ENCODE measurements at regions not wholly inside any gene's neighbourhood (a gene's known extent, or its start where the extent isn't known, plus 50 kb on each side); places are given as distances from the start of the nearest gene placed in this dataset.

GRCh38 chr18:30491815-30492551 lies 550.6 kb downstream of the DSC3 start:
- Histone ChIP-seq H3K27ac (ENCODE audit: insufficient read depth, low read depth, low read length, poor library complexity, severe bottlenecking) (no peak overlapping the region), H3K27me3 (ENCODE audit: control insufficient read depth, insufficient read depth, low read length, poor library complexity, severe bottlenecking) (no peaks in the 10 kb centered on the region), H3K9me3 (ENCODE audit: control insufficient read depth, low read length) (no peaks in the 10 kb centered on the region), H3K36me3 (ENCODE audit: control insufficient read depth, insufficient read depth, low read length) (no peaks in the 10 kb centered on the region), H3K4me3 (ENCODE audit: insufficient read depth, low read depth, low read length) (no peak overlapping the region), H3K4me1 (ENCODE audit: control insufficient read depth, insufficient read depth, low read length) (no peaks in the 10 kb centered on the region)
- WGBS, 2 experiments, result 90 to 91% methylated on average over 2 to 3 of the region's 3 CpGs

- 88 to 91% methylated on average over 2 of the region's 2 CpGs for WGBS, 2 experiments
- Histone ChIP-seq H3K36me3 (ENCODE audit: control insufficient read depth, insufficient read depth, low read length) (no peaks in the 10 kb centered on the region), H3K27me3 (ENCODE audit: control insufficient read depth, insufficient read depth, low read length, poor library complexity, severe bottlenecking) (no peaks in the 10 kb centered on the region), H3K4me3 (ENCODE audit: insufficient read depth, low read depth, low read length) (no peak overlapping the region), H3K27ac (ENCODE audit: insufficient read depth, low read depth, low read length, poor library complexity, severe bottlenecking) (no peak overlapping the region), H3K9me3 (ENCODE audit: control insufficient read depth, low read length) (no peaks in the 10 kb centered on the region), H3K4me1 (ENCODE audit: control insufficient read depth, insufficient read depth, low read length) (no peaks in the 10 kb centered on the region)
These were observed 552.5 kb downstream of the DSC3 start for GRCh38 chr18:30489890-30490643.

- Histone ChIP-seq H3K36me3 (ENCODE audit: control insufficient read depth, insufficient read depth, low read length) (no peaks in the 10 kb centered on the region), H3K27me3 (ENCODE audit: control insufficient read depth, insufficient read depth, low read length, poor library complexity, severe bottlenecking) (no peaks in the 10 kb centered on the region), H3K27ac (ENCODE audit: insufficient read depth, low read depth, low read length, poor library complexity, severe bottlenecking) (no peak overlapping the region), H3K9me3 (ENCODE audit: control insufficient read depth, low read length) (no peaks in the 10 kb centered on the region), H3K4me3 (ENCODE audit: insufficient read depth, low read depth, low read length) (no peak overlapping the region), H3K4me1 (ENCODE audit: control insufficient read depth, insufficient read depth, low read length) (no peaks in the 10 kb centered on the region)
- WGBS, 2 experiments, result 86 to 88% methylated on average over 1 to 2 of the region's 2 CpGs
These were observed 554.6 kb downstream of the DSC3 start for GRCh38 chr18:30487962-30488361.

- 59 to 88% methylated on average over 1 of the region's 1 CpG for whole genome bisulfite sequencing, 2 experiments
- H3K4me3 ChIP-seq (ENCODE audit: insufficient read depth, low read depth, low read length), result no peak overlapping the region
- no peaks in the 10 kb centered on the region for H3K36me3 ChIP-seq (ENCODE audit: control insufficient read depth, insufficient read depth, low read length)
- no peak overlapping the region for H3K27ac ChIP-seq (ENCODE audit: insufficient read depth, low read depth, low read length, poor library complexity, severe bottlenecking)
- H3K9me3 ChIP-seq (ENCODE audit: control insufficient read depth, low read length), result no peaks in the 10 kb centered on the region
- H3K27me3 ChIP-seq (ENCODE audit: control insufficient read depth, insufficient read depth, low read length, poor library complexity, severe bottlenecking), result no peaks in the 10 kb centered on the region
- H3K4me1 ChIP-seq (ENCODE audit: control insufficient read depth, insufficient read depth, low read length), result no peaks in the 10 kb centered on the region
These were observed 555.7 kb downstream of the DSC3 start for GRCh38 chr18:30486856-30487255.

DNA sequence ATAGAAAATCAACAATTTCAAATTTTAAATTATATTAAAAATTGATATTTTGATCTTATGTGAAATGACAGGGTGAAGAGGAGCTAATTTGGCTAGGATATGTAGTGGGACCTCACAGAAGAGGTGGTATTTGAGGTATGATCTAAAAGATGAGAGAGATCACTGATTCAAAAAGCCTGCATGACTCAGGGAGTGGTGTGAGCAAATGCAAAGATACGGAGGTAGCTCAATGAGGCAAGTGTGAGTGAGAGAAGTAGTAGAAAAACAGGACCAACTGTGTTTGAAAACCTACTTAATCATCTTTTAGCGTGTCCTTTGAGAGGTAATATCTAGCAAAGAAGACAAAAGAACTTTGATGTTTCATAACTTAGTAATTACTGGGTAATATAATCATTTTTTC lies 557.5 kb downstream of the DSC3 start:
- Histone ChIP-seq H3K4me1 (ENCODE audit: control insufficient read depth, insufficient read depth, low read length) (no peaks in the 10 kb centered on the region), H3K27me3 (ENCODE audit: control insufficient read depth, insufficient read depth, low read length, poor library complexity, severe bottlenecking) (no peaks in the 10 kb centered on the region), H3K9me3 (ENCODE audit: control insufficient read depth, low read length) (no peaks in the 10 kb centered on the region), H3K36me3 (ENCODE audit: control insufficient read depth, insufficient read depth, low read length) (no peaks in the 10 kb centered on the region), H3K27ac (ENCODE audit: insufficient read depth, low read depth, low read length, poor library complexity, severe bottlenecking) (no peak overlapping the region), H3K4me3 (ENCODE audit: insufficient read depth, low read depth, low read length) (no peak overlapping the region)
- WGBS, 2 experiments, result 84 to 95% methylated on average over 1 to 2 of the region's 2 CpGs

GRCh38 chr18:30481871-30482270 lies 560.7 kb downstream of the DSC3 start:
- H3K4me1 ChIP-seq (ENCODE audit: control insufficient read depth, insufficient read depth, low read length), result no peaks in the 10 kb centered on the region
- no peaks in the 10 kb centered on the region for H3K36me3 ChIP-seq (ENCODE audit: control insufficient read depth, insufficient read depth, low read length)
- no peaks in the 10 kb centered on the region for H3K27me3 ChIP-seq (ENCODE audit: control insufficient read depth, insufficient read depth, low read length, poor library complexity, severe bottlenecking)
- H3K4me3 ChIP-seq (ENCODE audit: insufficient read depth, low read depth, low read length), result no peak overlapping the region
- H3K27ac ChIP-seq (ENCODE audit: insufficient read depth, low read depth, low read length, poor library complexity, severe bottlenecking), result no peak overlapping the region
- H3K9me3 ChIP-seq (ENCODE audit: control insufficient read depth, low read length), result no peaks in the 10 kb centered on the region
- WGBS, 2 experiments, result 81 to 88% methylated on average over 6 to 8 of the region's 8 CpGs

DNA sequence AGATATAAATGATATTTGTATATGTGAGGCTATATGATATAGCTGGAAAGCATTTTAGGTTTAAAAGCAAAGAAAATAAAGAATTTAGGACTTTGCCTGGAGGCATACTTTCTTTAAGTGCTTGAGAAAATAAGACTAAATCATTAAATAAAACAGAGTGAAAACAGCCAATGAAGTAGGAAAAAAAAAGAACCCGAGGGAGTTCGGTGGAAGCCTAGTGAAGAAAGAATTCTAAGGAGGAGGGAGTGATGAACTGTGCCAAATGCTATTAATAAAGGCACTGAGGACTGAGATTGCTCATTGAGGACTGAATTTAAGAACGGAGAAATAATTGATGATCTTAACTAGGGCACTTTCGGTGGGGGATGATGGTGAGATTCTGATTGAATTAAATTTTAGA lies 573.5 kb downstream of the DSC3 start:
- H3K27ac ChIP-seq (ENCODE audit: insufficient read depth, low read depth, low read length, poor library complexity, severe bottlenecking), result no peak overlapping the region
- H3K9me3 ChIP-seq (ENCODE audit: control insufficient read depth, low read length), result no peaks in the 10 kb centered on the region
- H3K4me1 ChIP-seq (ENCODE audit: control insufficient read depth, insufficient read depth, low read length), result no peaks in the 10 kb centered on the region
- H3K36me3 ChIP-seq (ENCODE audit: control insufficient read depth, insufficient read depth, low read length), result no peaks in the 10 kb centered on the region
- 93 to 96% methylated on average over 4 of the region's 4 CpGs for WGBS, 2 experiments
- H3K27me3 ChIP-seq (ENCODE audit: control insufficient read depth, insufficient read depth, low read length, poor library complexity, severe bottlenecking), result no peaks in the 10 kb centered on the region
- no peak overlapping the region for H3K4me3 ChIP-seq (ENCODE audit: insufficient read depth, low read depth, low read length)

- WGBS, 2 experiments, result 97 to 98% methylated on average over 3 of the region's 3 CpGs
These were observed 577.4 kb downstream of the DSC3 start for GRCh38 chr18:30465096-30465495.

GRCh38 chr18:30457156-30457555 lies 585.4 kb downstream of the DSC3 start:
- WGBS, 2 experiments, result no CpG with 5 or more reads among the region's 1 CpG
- Histone ChIP-seq H3K36me3 (ENCODE audit: control insufficient read depth, insufficient read depth, low read length) (no peaks in the 10 kb centered on the region), H3K4me1 (ENCODE audit: control insufficient read depth, insufficient read depth, low read length) (no peaks in the 10 kb centered on the region), H3K9me3 (ENCODE audit: control insufficient read depth, low read length) (no peaks in the 10 kb centered on the region), H3K27me3 (ENCODE audit: control insufficient read depth, insufficient read depth, low read length, poor library complexity, severe bottlenecking) (no peaks in the 10 kb centered on the region), H3K4me3 (ENCODE audit: insufficient read depth, low read depth, low read length) (no peak overlapping the region), H3K27ac (ENCODE audit: insufficient read depth, low read depth, low read length, poor library complexity, severe bottlenecking) (no peak overlapping the region)

More at GRCh38 chr18:30465096-30465495, 577.4 kb downstream of the DSC3 start:
- no peak overlapping the region for H3K27ac ChIP-seq (ENCODE audit: insufficient read depth, low read depth, low read length, poor library complexity, severe bottlenecking)
- no peaks in the 10 kb centered on the region for H3K36me3 ChIP-seq (ENCODE audit: control insufficient read depth, insufficient read depth, low read length)
- H3K27me3 ChIP-seq (ENCODE audit: control insufficient read depth, insufficient read depth, low read length, poor library complexity, severe bottlenecking), result no peaks in the 10 kb centered on the region
- H3K4me1 ChIP-seq (ENCODE audit: control insufficient read depth, insufficient read depth, low read length), result no peaks in the 10 kb centered on the region
- no peak overlapping the region for H3K4me3 ChIP-seq (ENCODE audit: insufficient read depth, low read depth, low read length)
- no peaks in the 10 kb centered on the region for H3K9me3 ChIP-seq (ENCODE audit: control insufficient read depth, low read length)

- H3K36me3 ChIP-seq (ENCODE audit: control insufficient read depth, insufficient read depth, low read length), result no peaks in the 10 kb centered on the region
- H3K4me1 ChIP-seq (ENCODE audit: control insufficient read depth, insufficient read depth, low read length), result no peaks in the 10 kb centered on the region
- WGBS, 2 experiments, result 93 to 97% methylated on average over 1 to 2 of the region's 2 CpGs
These were observed 586.8 kb downstream of the DSC3 start for GRCh38 chr18:30455741-30456140.

More at GRCh38 chr18:30455741-30456140, 586.8 kb downstream of the DSC3 start:
- no peak overlapping the region for H3K27ac ChIP-seq (ENCODE audit: insufficient read depth, low read depth, low read length, poor library complexity, severe bottlenecking)
- H3K9me3 ChIP-seq (ENCODE audit: control insufficient read depth, low read length), result no peaks in the 10 kb centered on the region
- H3K4me3 ChIP-seq (ENCODE audit: insufficient read depth, low read depth, low read length), result no peak overlapping the region
- no peaks in the 10 kb centered on the region for H3K27me3 ChIP-seq (ENCODE audit: control insufficient read depth, insufficient read depth, low read length, poor library complexity, severe bottlenecking)
